ENCODE measurements at regions not wholly inside any gene's neighbourhood (a gene's known extent, or its start where the extent isn't known, plus 50 kb on each side); places are given as distances from the start of the nearest gene placed in this dataset.

GRCh38 chr2:37851828-37852584, 73.1 kb upstream of the RMDN2 start:
- DNase-seq (ENCODE audit: low spot score): no peak
- Mint-ChIP-seq H3K36me3 (ENCODE audit: low read depth, unreplicated experiment) (no peaks in the 10 kb centered on the region), H3K4me3 (ENCODE audit: unreplicated experiment) (no peak overlapping the region), H3K4me1 (ENCODE audit: unreplicated experiment) (peaks cover 12% of the 10 kb centered on the region), H3K27me3 (ENCODE audit: unreplicated experiment) (peaks cover 7% of the 10 kb centered on the region), H3K9me3 (ENCODE audit: unreplicated experiment) (no peaks in the 10 kb centered on the region), H3K27ac (ENCODE audit: unreplicated experiment) (no peak overlapping the region)
- TF ChIP-seq CTCF (IDR thresholded peaks at IDR 0.05; ENCODE audit: unreplicated experiment): no peak

GRCh38 chr2:37852585-37853014, 72.5 kb upstream of the RMDN2 start:
- no peak for DNase-seq (ENCODE audit: low spot score)
- Mint-ChIP-seq H3K4me1 (ENCODE audit: unreplicated experiment) (peaks cover 12% of the 10 kb centered on the region), H3K4me3 (ENCODE audit: unreplicated experiment) (no peak overlapping the region), H3K36me3 (ENCODE audit: low read depth, unreplicated experiment) (no peaks in the 10 kb centered on the region), H3K27ac (ENCODE audit: unreplicated experiment) (no peak overlapping the region), H3K9me3 (ENCODE audit: unreplicated experiment) (no peaks in the 10 kb centered on the region), H3K27me3 (ENCODE audit: unreplicated experiment) (peaks cover 7% of the 10 kb centered on the region)
- TF ChIP-seq CTCF (IDR thresholded peaks at IDR 0.05; ENCODE audit: unreplicated experiment): no peak

- no peak overlapping the region for H3K27ac Mint-ChIP-seq (ENCODE audit: unreplicated experiment)
- H3K4me3 Mint-ChIP-seq (ENCODE audit: unreplicated experiment): no peak overlapping the region
- H3K27me3 Mint-ChIP-seq (ENCODE audit: unreplicated experiment): peaks cover 7% of the 10 kb centered on the region
These were observed 70.3 kb upstream of the RMDN2 start for GRCh38 chr2:37854676-37855282.

GRCh38 chr2:37855283-37856041, 69.6 kb upstream of the RMDN2 start:
- peaks cover 12% of the 10 kb centered on the region for H3K4me1 Mint-ChIP-seq (ENCODE audit: unreplicated experiment)
- no peak for DNase-seq (ENCODE audit: low spot score)
- no peak for TF ChIP-seq CTCF (IDR thresholded peaks at IDR 0.05; ENCODE audit: unreplicated experiment)
- H3K36me3 Mint-ChIP-seq (ENCODE audit: low read depth, unreplicated experiment): no peaks in the 10 kb centered on the region
- no peaks in the 10 kb centered on the region for H3K9me3 Mint-ChIP-seq (ENCODE audit: unreplicated experiment)
- H3K4me3 Mint-ChIP-seq (ENCODE audit: unreplicated experiment): no peak overlapping the region
- H3K27me3 Mint-ChIP-seq (ENCODE audit: unreplicated experiment): peaks cover 7% of the 10 kb centered on the region
- no peak overlapping the region for H3K27ac Mint-ChIP-seq (ENCODE audit: unreplicated experiment)

More at GRCh38 chr2:37854676-37855282, 70.3 kb upstream of the RMDN2 start:
- Mint-ChIP-seq H3K36me3 (ENCODE audit: low read depth, unreplicated experiment) (no peaks in the 10 kb centered on the region), H3K4me1 (ENCODE audit: unreplicated experiment) (peaks cover 12% of the 10 kb centered on the region), H3K9me3 (ENCODE audit: unreplicated experiment) (no peaks in the 10 kb centered on the region)
- no peak for TF ChIP-seq CTCF (IDR thresholded peaks at IDR 0.05; ENCODE audit: unreplicated experiment)
- DNase-seq (ENCODE audit: low spot score): no peak
